ENCODE measurements at regions not wholly inside any gene's neighbourhood (a gene's known extent, or its start where the extent isn't known, plus 50 kb on each side); places are given as distances from the start of the nearest gene placed in this dataset.

DNA sequence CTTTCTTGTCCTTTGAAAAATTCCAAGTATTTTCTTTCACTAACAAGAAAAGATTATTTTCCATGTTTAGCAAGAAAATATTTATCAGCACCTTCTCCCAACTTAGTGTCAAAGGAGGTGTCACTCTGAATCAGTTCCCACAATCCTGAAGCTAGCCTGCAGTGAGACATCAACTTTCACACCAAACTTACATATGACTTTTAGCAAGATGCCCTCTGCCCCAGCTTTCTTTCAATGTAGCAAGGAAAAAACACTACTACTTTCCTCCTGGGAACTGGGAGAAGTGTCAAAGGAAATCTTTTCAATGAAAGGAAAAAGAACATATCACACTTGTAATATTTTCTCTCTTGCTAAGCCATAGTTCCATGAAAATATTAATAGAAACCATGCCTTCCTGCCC lies 50.9 kb upstream of the PALMD start:
- TF ChIP-seq EZH2 (IDR thresholded peaks at IDR 0.05; ENCODE audit: borderline replicate concordance), result no peak
- TF ChIP-seq, protein P1, sequence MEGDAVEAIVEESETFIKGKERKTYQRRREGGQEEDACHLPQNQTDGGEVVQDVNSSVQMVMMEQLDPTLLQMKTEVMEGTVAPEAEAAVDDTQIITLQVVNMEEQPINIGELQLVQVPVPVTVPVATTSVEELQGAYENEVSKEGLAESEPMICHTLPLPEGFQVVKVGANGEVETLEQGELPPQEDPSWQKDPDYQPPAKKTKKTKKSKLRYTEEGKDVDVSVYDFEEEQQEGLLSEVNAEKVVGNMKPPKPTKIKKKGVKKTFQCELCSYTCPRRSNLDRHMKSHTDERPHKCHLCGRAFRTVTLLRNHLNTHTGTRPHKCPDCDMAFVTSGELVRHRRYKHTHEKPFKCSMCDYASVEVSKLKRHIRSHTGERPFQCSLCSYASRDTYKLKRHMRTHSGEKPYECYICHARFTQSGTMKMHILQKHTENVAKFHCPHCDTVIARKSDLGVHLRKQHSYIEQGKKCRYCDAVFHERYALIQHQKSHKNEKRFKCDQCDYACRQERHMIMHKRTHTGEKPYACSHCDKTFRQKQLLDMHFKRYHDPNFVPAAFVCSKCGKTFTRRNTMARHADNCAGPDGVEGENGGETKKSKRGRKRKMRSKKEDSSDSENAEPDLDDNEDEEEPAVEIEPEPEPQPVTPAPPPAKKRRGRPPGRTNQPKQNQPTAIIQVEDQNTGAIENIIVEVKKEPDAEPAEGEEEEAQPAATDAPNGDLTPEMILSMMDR (IDR thresholded peaks at IDR 0.05; ENCODE audit: poor library complexity), result no peak
